IMR-90 (cell line): ENCODE measurements at regions not wholly inside any gene's neighbourhood (a gene's known extent, or its start where the extent isn't known, plus 50 kb on each side); places are given as distances from the start of the nearest gene placed in this dataset.

ENCODE experiments used
- ATAC-seq: fragments of 200-7000 bp; cut with Tn5 transposase; 2 replicates; pipeline ENCODE4 v1.9.1; 2020; ENCODE audit warnings: low read depth, mild to moderate bottlenecking, moderate library complexity
- BruUV-seq: library from RNA; stranded (reverse); fragments of 400-500 nt; replicated peaks from 2 replicates; lab custom pipeline; 2021; lab: Mats Ljungman, UMichigan
- CTCF ChIA-PET: fragments of 300-600 bp; formaldehyde crosslinking; extraction: SDS; loops from one replicate; lab custom pipeline; 2021; ENCODE audit warnings: antibody characterized with exemption; lab: Yijun Ruan, JAX
- POLR2A ChIA-PET: fragments of 300-600 bp; sonication (Branson Sonifier 250); formaldehyde crosslinking; loops from one replicate; lab custom pipeline; 2022; ENCODE audit warnings: antibody characterized with exemption; ENCODE audit not compliant: unreplicated experiment; lab: Charles Lee
- DNase-seq: peaks from one replicate; pipeline ENCODE4 v3.0.0; 2013
- H2AFZ ChIP-seq: replicated peaks from 2 replicates; pipeline ENCODE3; 2013; ENCODE audit warnings: low read length, mild to moderate bottlenecking; ENCODE audit not compliant: poor library complexity
- H2AK5ac ChIP-seq: 2 replicates; pipeline ENCODE4 v1.6.1; 2013; ENCODE audit warnings: low read depth, low read length, inconsistent platforms
- H2AK9ac ChIP-seq: replicated peaks from 2 replicates; pipeline ENCODE3; 2013; ENCODE audit warnings: mild to moderate bottlenecking, low read depth, low read length, moderate library complexity; ENCODE audit not compliant: poor library complexity
- H2BK120ac ChIP-seq: 2 replicates; pipeline ENCODE4 v1.6.1; 2013; ENCODE audit warnings: low read depth, low read length, inconsistent platforms
- H2BK15ac ChIP-seq: 3 replicates; pipeline ENCODE4 v1.6.1; 2013; ENCODE audit warnings: low read depth, low read length, inconsistent platforms
- H2BK20ac ChIP-seq: 2 replicates; pipeline ENCODE4 v1.6.1; 2013; ENCODE audit warnings: low read depth, mild to moderate bottlenecking, inconsistent platforms, low read length, moderate library complexity
- H2BK5ac ChIP-seq: 2 replicates; pipeline ENCODE4 v1.6.1; 2013; ENCODE audit warnings: mild to moderate bottlenecking, low read depth, low read length, inconsistent platforms; ENCODE audit not compliant: poor library complexity, severe bottlenecking
- H3K14ac ChIP-seq: replicated peaks from 2 replicates; pipeline ENCODE4 v1.6.1; 2013; ENCODE audit warnings: low read depth, low read length, inconsistent platforms
- H3K18ac ChIP-seq: 2 replicates; pipeline ENCODE4 v1.6.1; 2013; ENCODE audit warnings: low read depth, low read length, control low read depth
- H3K23ac ChIP-seq: 2 replicates; pipeline ENCODE4 v1.6.1; 2013; ENCODE audit warnings: low read depth, low read length, inconsistent platforms
- H3K27ac ChIP-seq: 2 replicates; pipeline ENCODE4 v1.5.1; 2013; ENCODE audit warnings: mild to moderate bottlenecking, control low read depth, low read length; ENCODE audit not compliant: insufficient read depth
- H3K27me3 ChIP-seq: 2 replicates; pipeline ENCODE4 v1.6.1; 2013; ENCODE audit warnings: low read length; ENCODE audit not compliant: control insufficient read depth, insufficient read depth
- H3K36me3 ChIP-seq: 2 replicates; pipeline ENCODE4 v1.6.1; 2013; ENCODE audit warnings: low read length, mixed read lengths; ENCODE audit not compliant: control insufficient read depth, insufficient read depth
- H3K4ac ChIP-seq: 2 replicates; pipeline ENCODE4 v1.6.1; 2013; ENCODE audit warnings: low read depth, low read length, inconsistent platforms
- H3K4me1 ChIP-seq: 2 replicates; pipeline ENCODE4 v1.6.1; 2013; ENCODE audit warnings: low read length, mixed read lengths; ENCODE audit not compliant: control insufficient read depth, insufficient read depth
- H3K4me2 ChIP-seq: 2 replicates; pipeline ENCODE4 v1.6.1; 2013; ENCODE audit warnings: low read depth, mild to moderate bottlenecking, control low read depth, low read length, moderate library complexity
- H3K4me3 ChIP-seq: 2 replicates; pipeline ENCODE4 v1.5.1; 2013; ENCODE audit warnings: low read depth, mild to moderate bottlenecking, control low read depth, low read length, moderate library complexity; ENCODE audit not compliant: insufficient read depth
- H3K56ac ChIP-seq: 2 replicates; pipeline ENCODE4 v1.6.1; 2013; ENCODE audit warnings: low read length, inconsistent platforms; ENCODE audit not compliant: insufficient read depth; ENCODE audit errors: extremely low read depth
- H3K79me1 ChIP-seq, 2 experiments: 2 replicates each; pipeline ENCODE4 v1.6.1; 2013; ENCODE audit warnings: low read length in 2 of 2, inconsistent platforms in 1 of 2, low read depth in 1 of 2
- H3K9ac ChIP-seq: 2 replicates; pipeline ENCODE4 v1.6.1; 2013; ENCODE audit warnings: low read depth, low read length, control low read depth
- H3K9me1 ChIP-seq: 2 replicates; pipeline ENCODE4 v1.6.1; 2013; ENCODE audit warnings: low read length, inconsistent platforms; ENCODE audit not compliant: insufficient read depth
- H3K9me3 ChIP-seq: 2 replicates; pipeline ENCODE4 v1.6.1; 2013; ENCODE audit warnings: low read length; ENCODE audit not compliant: control insufficient read depth, insufficient read depth
- H4K20me1 ChIP-seq: 2 replicates; pipeline ENCODE4 v1.6.1; 2013; ENCODE audit warnings: low read length, inconsistent platforms; ENCODE audit not compliant: insufficient read depth
- H4K5ac ChIP-seq: 2 replicates; pipeline ENCODE4 v1.6.1; 2013; ENCODE audit warnings: mild to moderate bottlenecking, low read depth, low read length, control low read depth
- H4K8ac ChIP-seq, 2 experiments: 2 replicates each; pipeline ENCODE4 v1.6.1; 2013; ENCODE audit warnings: low read depth in 2 of 2, low read length in 2 of 2, control low read depth in 1 of 2, inconsistent platforms in 1 of 2
- H4K91ac ChIP-seq: 2 replicates; pipeline ENCODE4 v1.6.1; 2013; ENCODE audit warnings: low read depth, low read length, inconsistent platforms; ENCODE audit not compliant: insufficient read depth
- POLR2A ChIP-seq: IDR thresholded peaks from 2 replicates; pipeline ENCODE4 v1.6.1; 2012; ENCODE audit warnings: mild to moderate bottlenecking, low read depth, low read length
- RAD21 ChIP-seq: IDR thresholded peaks from 2 replicates; pipeline ENCODE4 v1.6.1; 2012; ENCODE audit warnings: low read length, improper control_type of control experiment
- dilution Hi-C: fragments of 300-500 bp; cut with HindIII; formaldehyde crosslinking; loops from one replicate; pipeline ENCODE4 v1.14.3; 2018; ENCODE audit warnings: low sequenced_read_pairs; ENCODE audit not compliant: unreplicated experiment
- in situ Hi-C: fragments of 300-500 bp; cut with MboI; formaldehyde crosslinking; loops from 3 replicates; pipeline ENCODE4 v1.14.3; 2019; ENCODE audit warnings: low sequenced_read_pairs, inconsistent platforms, mixed read lengths
- intact Hi-C: fragments of 100-400 bp; cut with micrococcal nuclease; formaldehyde crosslinking; loops from 2 replicates; pipeline ENCODE4 v1.10.0; 2022

DNA sequence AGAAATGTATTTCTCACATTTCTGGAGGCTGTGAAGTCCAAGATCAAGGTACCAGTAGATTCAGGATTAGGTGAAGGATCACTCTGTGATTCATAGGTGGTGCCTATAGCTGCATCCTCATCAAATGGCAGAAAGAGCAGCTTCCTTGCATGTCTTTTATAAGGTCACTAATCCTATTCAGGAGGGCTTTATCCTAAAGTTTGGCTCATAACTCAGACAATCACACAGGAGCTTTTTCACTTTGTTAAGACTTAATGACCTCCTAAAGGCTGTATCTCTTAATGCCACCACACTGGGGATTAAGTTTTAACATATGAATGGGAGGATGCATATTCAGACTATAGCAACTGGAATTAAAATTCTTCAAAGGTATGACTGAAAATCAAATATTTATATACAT, 861.1 kb downstream of the DACH1 start:
- H3K4me1 ChIP-seq = no peaks in the 10 kb centered on the region
- dilution Hi-C loops = no loop called here
- no peak overlapping the region for H3K4me3 ChIP-seq
- H4K5ac ChIP-seq = no peak overlapping the region
- ATAC-seq = no peak
- H3K9me3 ChIP-seq = no peaks in the 10 kb centered on the region; the same call in 1 of the 2 replicates
- no peaks in the 10 kb centered on the region for H3K27me3 ChIP-seq
- no peak overlapping the region for H4K91ac ChIP-seq
- ChIA-PET CTCF (no interaction called here), POLR2A (no interaction called here)
- no peak overlapping the region for H3K4me2 ChIP-seq
- H3K18ac ChIP-seq = no peak overlapping the region
- H3K14ac ChIP-seq = no peak overlapping the region
- no peaks in the 10 kb centered on the region for H3K79me1 ChIP-seq
- no peak overlapping the region for H3K23ac ChIP-seq
- no TSS peak for BruUV-seq
- H3K9me1 ChIP-seq = no peaks in the 10 kb centered on the region
- intact Hi-C loops = no loop called here
- H3K9ac ChIP-seq = no peak overlapping the region
- no peak overlapping the region for H3K4ac ChIP-seq
- no peak overlapping the region for H2BK15ac ChIP-seq
- no peaks in the 10 kb centered on the region for H4K20me1 ChIP-seq
- H2AFZ ChIP-seq = no peak overlapping the region
- H2BK120ac ChIP-seq = no peak overlapping the region
- H3K36me3 ChIP-seq = no peaks in the 10 kb centered on the region
- no peak for DNase-seq
- H3K56ac ChIP-seq = no peak overlapping the region
- H2AK9ac ChIP-seq = no peak overlapping the region
- H2AK5ac ChIP-seq = no peak overlapping the region
- no peak overlapping the region for H2BK20ac ChIP-seq
- H3K27ac ChIP-seq = no peak overlapping the region
- no peak overlapping the region for H4K8ac ChIP-seq
- H2BK5ac ChIP-seq = no peak overlapping the region
- TF ChIP-seq POLR2A (no peak), RAD21 (no peak)
- in situ Hi-C loops = no loop called here
